Spleen (tissue), 11 donors: ENCODE measurements at regions not wholly inside any gene's neighbourhood (a gene's known extent, or its start where the extent isn't known, plus 50 kb on each side); places are given as distances from the start of the nearest gene placed in this dataset.

Source experiments
- DNase-seq: peaks from one replicate; pipeline ENCODE4 v3.0.0-alpha.2; 2020
- H3K27ac ChIP-seq, 8 donors: fragments of 200-600 bp; sonication (generic) in 7 of 8; 1 replicate in 4 of 8; 2 replicates in 4 of 8; pipeline versions ENCODE4 v1.5.0 to v1.8.0; 2016 to 2021; ENCODE audit warnings: inconsistent platforms in 4 of 8, mild to moderate bottlenecking in 4 of 8, moderate library complexity in 1 of 8
- H3K27me3 ChIP-seq, 7 donors: fragments of 200-600 bp; sonication (generic) in 6 of 7; replicated peaks in 1 of 7; 1 replicate in 4 of 7; 2 replicates in 3 of 7; pipeline versions ENCODE4 v1.5.0 to v1.8.0; 2016 to 2021; ENCODE audit warnings: inconsistent platforms in 3 of 7, mild to moderate bottlenecking in 1 of 7
- H3K36me3 ChIP-seq, 6 donors: fragments of 200-600 bp; sonication (generic) in 5 of 6; 1 replicate in 4 of 6; 2 replicates in 2 of 6; pipeline versions ENCODE4 v1.5.0 to v1.8.0; 2016 to 2021; ENCODE audit warnings: inconsistent platforms in 2 of 6
- H3K4me1 ChIP-seq, 6 donors: fragments of 200-600 bp; sonication (generic) in 5 of 6; 1 replicate in 3 of 6; 2 replicates in 3 of 6; pipeline versions ENCODE4 v1.5.0 to v1.8.0; 2016 to 2021; ENCODE audit warnings: inconsistent platforms in 3 of 6
- H3K4me3 ChIP-seq, 8 donors: fragments of 200-600 bp; sonication (generic) in 7 of 8; 1 replicate in 4 of 8; 2 replicates in 4 of 8; pipeline versions ENCODE4 v1.5.0 to v1.8.0; 2016 to 2021; ENCODE audit warnings: inconsistent platforms in 4 of 8, mild to moderate bottlenecking in 4 of 8, moderate library complexity in 2 of 8
- H3K9me3 ChIP-seq, 8 donors: fragments of 200-600 bp; sonication (generic) in 7 of 8; 1 replicate in 4 of 8; 2 replicates in 4 of 8; pipeline versions ENCODE4 v1.5.0 to v1.8.0; 2016 to 2021; ENCODE audit warnings: inconsistent platforms in 4 of 8
- CTCF ChIP-seq, 11 experiments: fragments of 200-600 bp in 7 of 11; fragments of 450-650 bp in 4 of 11; sonication (generic) in 4 of 11; IDR thresholded peaks in 8 of 11; conservative IDR thresholded peaks in 3 of 11; 1 replicate in 7 of 11; 2 replicates in 4 of 11; pipeline versions ENCODE4 v1.4.0 to v1.8.0; 2016 to 2021; ENCODE audit warnings: antibody characterized with exemption in 11 of 11, inconsistent platforms in 4 of 11, mild to moderate bottlenecking in 1 of 11
- POLR2A ChIP-seq, 3 donors: fragments of 450-650 bp; IDR thresholded peaks; one replicate each; pipeline ENCODE4 v1.5.1; 2017; ENCODE audit warnings: antibody characterized with exemption in 3 of 3, mild to moderate bottlenecking in 1 of 3
- POLR2AphosphoS5 ChIP-seq, 3 donors: sonication (generic); formaldehyde crosslinking; IDR thresholded peaks; one replicate each; pipeline ENCODE4 v1.5.1; 2017; ENCODE audit warnings: antibody characterized with exemption in 3 of 3
- WGBS, 5 donors: extraction: QIAGEN DNeasy Blood & Tissue Kit in 3 of 5; methylation state at CpG; one replicate each; pipeline versions ENCODE4 v1.1.5 to v1.1.7; 2013 to 2018; 5-methylcytosine and 5-hydroxymethylcytosine counted together
- intact Hi-C: fragments of 100-400 bp; cut with DNase I; formaldehyde crosslinking; loops from one replicate; pipeline ENCODE4 v1.15.0; 2023; ENCODE audit warnings: low total_unique reads
- donor health status: healthy with polysubstance abuse.
- donor health status: DM: no; HTN: no; CAD: no; lungs with moderate emphysema.
- donor health status: DM: no; HTN: no; CAD: no.
- donor health status: Bipolar disorder and iron deficiency.
- donor health status: healthy.
- donor health status: DM: no; HTN: no; CAD: no.
- donor health status: DM: yes; HTN: yes; CAD: no.

- WGBS, 5 donors = 88 to 98% (median 92%) methylated on average over 1 of the region's 1 CpG
Measured at GRCh38 chrX:114332766-114333165, 251.1 kb upstream of the HTR2C start.

GRCh38 chrX:114334473-114334982, 249.4 kb upstream of the HTR2C start:
- Histone ChIP-seq H3K27ac (no peak overlapping the region), H3K9me3 (peaks cover 0 to 21% (median 11%) of the 10 kb centered on the region in 8 donors), H3K36me3 (no peaks in the 10 kb centered on the region), H3K4me1 (no peaks in the 10 kb centered on the region), H3K4me3 (no peak overlapping the region), H3K27me3 (no peaks in the 10 kb centered on the region)
- TF ChIP-seq POLR2AphosphoS5 (IDR thresholded peaks at IDR 0.05) (no peak), CTCF (IDR thresholded peaks at IDR 0.05 in 8 of 11, conservative IDR thresholded peaks at IDR 0.05 in 3 of 11) (no peak), POLR2A (IDR thresholded peaks at IDR 0.05) (no peak)
- intact Hi-C loops = no loop called here
- peak; percentile 55 for DNase-seq
- WGBS, 5 donors = 68 to 84% (median 76%) methylated on average over 3 to 4 of the region's 4 CpGs

More at GRCh38 chrX:114332766-114333165, 251.1 kb upstream of the HTR2C start:
- Histone ChIP-seq H3K4me1 (no peaks in the 10 kb centered on the region), H3K36me3 (no peaks in the 10 kb centered on the region), H3K4me3 (no peak overlapping the region), H3K27ac (no peak overlapping the region), H3K27me3 (no peaks in the 10 kb centered on the region), H3K9me3 (peaks cover 0 to 21% (median 11%) of the 10 kb centered on the region in 8 donors)
- no peak for TF ChIP-seq POLR2AphosphoS5 (IDR thresholded peaks at IDR 0.05)
- no peak for TF ChIP-seq POLR2A (IDR thresholded peaks at IDR 0.05)
- no peak for TF ChIP-seq CTCF (IDR thresholded peaks at IDR 0.05 in 8 of 11, conservative IDR thresholded peaks at IDR 0.05 in 3 of 11)
- DNase-seq = no peak
- intact Hi-C loops = no loop called here

GRCh38 chrX:114338870-114339269, 245.0 kb upstream of the HTR2C start:
- 92 to 97% (median 94%) methylated on average over 2 of the region's 2 CpGs for WGBS, 5 donors
- H3K27ac ChIP-seq = no peak overlapping the region
- TF ChIP-seq POLR2A (IDR thresholded peaks at IDR 0.05) (no peak), CTCF (IDR thresholded peaks at IDR 0.05 in 8 of 11, conservative IDR thresholded peaks at IDR 0.05 in 3 of 11) (no peak), POLR2AphosphoS5 (IDR thresholded peaks at IDR 0.05) (no peak)

GRCh38 chrX:114344756-114345349, 239.0 kb upstream of the HTR2C start:
- H3K27me3 ChIP-seq = peaks cover 0 to 11% (median 0%) of the 10 kb centered on the region in 7 donors
- H3K27ac ChIP-seq = no peak overlapping the region
- 50 to 76% (median 71%) methylated on average over 3 of the region's 3 CpGs for WGBS, 5 donors
- no peak for DNase-seq
- peak in 7 of 11 experiments; percentile 20 to 61 (median 40) for TF ChIP-seq CTCF (IDR thresholded peaks at IDR 0.05 in 8 of 11, conservative IDR thresholded peaks at IDR 0.05 in 3 of 11)
- TF ChIP-seq POLR2AphosphoS5 (IDR thresholded peaks at IDR 0.05) = no peak
- H3K4me3 ChIP-seq = no peak overlapping the region
- no peaks in the 10 kb centered on the region for H3K36me3 ChIP-seq
- H3K4me1 ChIP-seq = no peaks in the 10 kb centered on the region
- intact Hi-C loops = no loop called here
- H3K9me3 ChIP-seq = no peaks in the 10 kb centered on the region

More at GRCh38 chrX:114338870-114339269, 245.0 kb upstream of the HTR2C start:
- H3K4me3 ChIP-seq = no peak overlapping the region
- no peak for DNase-seq
- H3K36me3 ChIP-seq = no peaks in the 10 kb centered on the region
- H3K9me3 ChIP-seq = peaks cover 0 to 9% (median 3%) of the 10 kb centered on the region in 8 donors
- H3K4me1 ChIP-seq = no peaks in the 10 kb centered on the region
- H3K27me3 ChIP-seq = peaks cover 0 to 5% (median 0%) of the 10 kb centered on the region in 7 donors
- intact Hi-C loops = no loop called here
